SU-DHL-6 (cell line): ENCODE measurements at regions not wholly inside any gene's neighbourhood (a gene's known extent, or its start where the extent isn't known, plus 50 kb on each side); places are given as distances from the start of the nearest gene placed in this dataset.

Source experiments
- H2AFZ ChIP-seq: fragments of 200-600 bp; sonication (generic); 2 replicates; pipeline ENCODE4 v1.6.1; 2014; ENCODE audit warnings: low read depth, mild to moderate bottlenecking, moderate library complexity, mixed read lengths, antibody characterized with exemption, low read length; ENCODE audit not compliant: severe bottlenecking
- H3F3A ChIP-seq: fragments of 200-600 bp; shearing (Covaris generic); 2 replicates; pipeline ENCODE4 v1.6.0; 2016; ENCODE audit warnings: antibody characterized with exemption, mild to moderate bottlenecking; ENCODE audit not compliant: insufficient read depth
- H3K27ac ChIP-seq: fragments of 200-600 bp; sonication (generic); 2 replicates; pipeline ENCODE4 v1.5.1; 2016; ENCODE audit warnings: low read depth, mild to moderate bottlenecking, low read length, moderate library complexity, mixed read lengths
- H3K27me3 ChIP-seq: fragments of 200-600 bp; sonication (generic), shearing (Covaris generic); 2 replicates; pipeline ENCODE4 v1.6.0; 2014; ENCODE audit warnings: mild to moderate bottlenecking, low read length
- H3K36me3 ChIP-seq: fragments of 200-600 bp; sonication (generic); 2 replicates; pipeline ENCODE4 v1.6.1; 2014; ENCODE audit warnings: mild to moderate bottlenecking, low read length, mixed read lengths
- H3K4me2 ChIP-seq: fragments of 300-600, 200-600 bp; shearing (Covaris generic), sonication (generic); 2 replicates; pipeline ENCODE4 v1.6.0; 2014; ENCODE audit warnings: low read length, low read depth, mild to moderate bottlenecking; ENCODE audit not compliant: poor library complexity, severe bottlenecking
- H3K4me3 ChIP-seq: fragments of 200-600 bp; sonication (generic); 2 replicates; pipeline ENCODE4 v1.5.1; 2014; ENCODE audit warnings: antibody characterized with exemption, low read length, mild to moderate bottlenecking, mixed read lengths; ENCODE audit not compliant: insufficient read depth, poor library complexity, severe bottlenecking
- H3K79me2 ChIP-seq: fragments of 200-600 bp; sonication (generic); 2 replicates; pipeline ENCODE4 v1.6.1; 2014; ENCODE audit warnings: mild to moderate bottlenecking, low read length, moderate library complexity; ENCODE audit not compliant: insufficient read depth
- H3K9ac ChIP-seq: fragments of 200-600 bp; sonication (generic); 2 replicates; pipeline ENCODE4 v1.7.0; 2014; ENCODE audit warnings: mild to moderate bottlenecking, low read length
- H3K9me2 ChIP-seq: fragments of 200-600 bp; sonication (generic); replicated peaks from 2 replicates; pipeline ENCODE4 v1.6.1; 2014; ENCODE audit warnings: low read length; ENCODE audit not compliant: insufficient read depth
- H3K9me3 ChIP-seq: fragments of 200-600 bp; sonication (generic); 2 replicates; pipeline ENCODE4 v1.6.1; 2014; ENCODE audit warnings: low read length, mixed read lengths; ENCODE audit not compliant: insufficient read depth
- H4K20me1 ChIP-seq: fragments of 200-600 bp; sonication (generic); 2 replicates; pipeline ENCODE4 v1.6.1; 2014; ENCODE audit warnings: low read depth, mild to moderate bottlenecking, antibody characterized with exemption, low read length, moderate library complexity, mixed read lengths
- EZH2phosphoT487 ChIP-seq: fragments of 200-600 bp; sonication (generic), shearing (Covaris generic); conservative IDR thresholded peaks from 2 replicates; pipeline ENCODE4 v1.6.1; 2018; ENCODE audit warnings: mild to moderate bottlenecking, antibody characterized with exemption, low read length, moderate library complexity, mixed read lengths
- TF ChIP-seq, protein P1 (sequence below): fragments of 200-600 bp; sonication (generic); IDR thresholded peaks from one replicate; pipeline ENCODE4 v1.5.1; 2017; ENCODE audit warnings: antibody characterized with exemption, mild to moderate bottlenecking, low read length, moderate library complexity; ENCODE audit not compliant: insufficient read depth, poor library complexity, severe bottlenecking

- Histone ChIP-seq H3K27me3 (no peaks in the 10 kb centered on the region), H3K9ac (no peak overlapping the region), H3K4me3 (no peak overlapping the region), H3K4me2 (no peak overlapping the region), H3K36me3 (no peaks in the 10 kb centered on the region), H3K27ac (no peak overlapping the region), H3F3A (no peaks in the 10 kb centered on the region), H3K9me2 (no peaks in the 10 kb centered on the region), H3K79me2 (no peaks in the 10 kb centered on the region), H2AFZ (no peak overlapping the region), H3K9me3 (no peaks in the 10 kb centered on the region), H4K20me1 (no peaks in the 10 kb centered on the region)
- TF ChIP-seq, protein P1, sequence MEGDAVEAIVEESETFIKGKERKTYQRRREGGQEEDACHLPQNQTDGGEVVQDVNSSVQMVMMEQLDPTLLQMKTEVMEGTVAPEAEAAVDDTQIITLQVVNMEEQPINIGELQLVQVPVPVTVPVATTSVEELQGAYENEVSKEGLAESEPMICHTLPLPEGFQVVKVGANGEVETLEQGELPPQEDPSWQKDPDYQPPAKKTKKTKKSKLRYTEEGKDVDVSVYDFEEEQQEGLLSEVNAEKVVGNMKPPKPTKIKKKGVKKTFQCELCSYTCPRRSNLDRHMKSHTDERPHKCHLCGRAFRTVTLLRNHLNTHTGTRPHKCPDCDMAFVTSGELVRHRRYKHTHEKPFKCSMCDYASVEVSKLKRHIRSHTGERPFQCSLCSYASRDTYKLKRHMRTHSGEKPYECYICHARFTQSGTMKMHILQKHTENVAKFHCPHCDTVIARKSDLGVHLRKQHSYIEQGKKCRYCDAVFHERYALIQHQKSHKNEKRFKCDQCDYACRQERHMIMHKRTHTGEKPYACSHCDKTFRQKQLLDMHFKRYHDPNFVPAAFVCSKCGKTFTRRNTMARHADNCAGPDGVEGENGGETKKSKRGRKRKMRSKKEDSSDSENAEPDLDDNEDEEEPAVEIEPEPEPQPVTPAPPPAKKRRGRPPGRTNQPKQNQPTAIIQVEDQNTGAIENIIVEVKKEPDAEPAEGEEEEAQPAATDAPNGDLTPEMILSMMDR: no peak
- no peak for TF ChIP-seq EZH2phosphoT487
Observed at GRCh38 chr5:60448600-60448999, 251.4 kb downstream of the DEPDC1B start.

DNA sequence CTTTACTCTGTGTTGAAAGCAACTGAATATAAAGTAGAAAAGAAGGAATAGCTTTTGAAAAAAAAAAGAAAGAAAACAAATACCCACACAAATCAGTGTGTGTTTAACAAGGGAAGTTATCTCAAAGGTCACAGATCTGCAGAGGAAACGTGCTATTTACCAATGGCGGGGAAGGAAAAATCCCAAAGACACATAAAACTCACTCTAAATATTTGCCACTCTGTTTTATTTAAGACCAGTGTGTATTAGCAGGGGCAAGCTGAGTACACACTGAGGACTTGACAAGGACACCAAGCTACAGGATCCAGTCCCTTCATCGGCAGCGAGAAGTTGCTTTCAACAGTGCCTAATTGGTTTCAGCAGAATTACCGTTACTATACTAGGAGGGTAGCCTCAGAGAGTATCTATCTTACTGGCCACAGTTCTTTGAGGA lies 252.5 kb downstream of the DEPDC1B start:
- no peak overlapping the region for H3K4me3 ChIP-seq
- H3K9ac ChIP-seq: no peak overlapping the region
- no peak overlapping the region for H2AFZ ChIP-seq
- H3K36me3 ChIP-seq: no peaks in the 10 kb centered on the region
- no peaks in the 10 kb centered on the region for H3K9me3 ChIP-seq
- no peaks in the 10 kb centered on the region for H3K27me3 ChIP-seq
- no peaks in the 10 kb centered on the region for H3F3A ChIP-seq
- H3K4me2 ChIP-seq: no peak overlapping the region
- TF ChIP-seq EZH2phosphoT487: no peak
- TF ChIP-seq, protein P1: no peak
- H3K27ac ChIP-seq: no peak overlapping the region
- H3K9me2 ChIP-seq: no peaks in the 10 kb centered on the region
- H4K20me1 ChIP-seq: no peaks in the 10 kb centered on the region
- H3K79me2 ChIP-seq: no peaks in the 10 kb centered on the region

GRCh38 chr5:60446917-60447316 lies 253.0 kb downstream of the DEPDC1B start:
- Histone ChIP-seq H3K9me3 (no peaks in the 10 kb centered on the region), H4K20me1 (no peaks in the 10 kb centered on the region), H3K9ac (no peak overlapping the region), H3F3A (no peaks in the 10 kb centered on the region), H3K27ac (no peak overlapping the region), H3K4me2 (no peak overlapping the region), H3K4me3 (no peak overlapping the region), H3K27me3 (no peaks in the 10 kb centered on the region), H3K36me3 (no peaks in the 10 kb centered on the region), H3K79me2 (no peaks in the 10 kb centered on the region), H2AFZ (no peak overlapping the region), H3K9me2 (no peaks in the 10 kb centered on the region)
- no peak for TF ChIP-seq EZH2phosphoT487
- TF ChIP-seq, protein P1: no peak
